ENCODE measurements at regions not wholly inside any gene's neighbourhood (a gene's known extent, or its start where the extent isn't known, plus 50 kb on each side); places are given as distances from the start of the nearest gene placed in this dataset.
A peak's percentile ranks its signal among the peaks of the same experiment; 100 is the strongest.

DNA sequence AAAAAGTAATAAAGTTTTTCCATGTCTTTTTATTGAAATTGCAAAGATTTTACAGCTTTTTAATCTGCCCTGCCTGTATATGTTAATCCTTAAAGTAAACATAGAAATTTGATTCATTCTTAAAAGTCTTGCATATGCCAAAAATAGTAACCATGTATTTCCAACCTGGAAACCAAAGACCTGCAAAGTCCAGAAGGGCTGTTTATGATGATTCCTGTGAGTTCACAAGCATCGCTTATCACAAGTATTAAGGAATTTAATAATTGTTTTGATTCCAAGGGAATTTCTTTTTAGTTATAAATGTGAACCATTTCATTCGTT, 199.1 kb downstream of the PTPRC start:
- no peaks in the 10 kb centered on the region for H4K20me1 ChIP-seq (ENCODE audit: insufficient read depth, low read length)
- no peaks in the 10 kb centered on the region for H3K9me2 ChIP-seq (ENCODE audit: low read depth, low read length)
- H3K36me3 ChIP-seq (ENCODE audit: insufficient read depth, low read length) = peaks cover 11% of the 10 kb centered on the region; the same call in 1 of the 2 replicates
- no peaks in the 10 kb centered on the region for H3K9me3 ChIP-seq (ENCODE audit: low read length)
- 0 out of 2 replicates have a peak, but pooled peaks cover 11% of the 10 kb centered on the region for H3F3A ChIP-seq (ENCODE audit: insufficient read depth, low read length)
- peak overlapping the region; percentile 38 for H3K27ac ChIP-seq (ENCODE audit: low read depth, low read length, poor library complexity, severe bottlenecking)
- no peaks in the 10 kb centered on the region for H3K79me2 ChIP-seq (ENCODE audit: insufficient read depth, low read length)
- peaks cover 7% of the 10 kb centered on the region for H3K4me1 ChIP-seq (ENCODE audit: insufficient read depth, low read length, severe bottlenecking)
- H2AFZ ChIP-seq (ENCODE audit: low read length) = no peak overlapping the region
- H3K4me2 ChIP-seq (ENCODE audit: low read length) = no peak overlapping the region
- no peak overlapping the region for H3K4me3 ChIP-seq (ENCODE audit: low read depth, low read length, poor library complexity, severe bottlenecking)
- no peaks in the 10 kb centered on the region for H3K27me3 ChIP-seq (ENCODE audit: insufficient read depth, low read length)
- no peak for TF ChIP-seq CTCF (IDR thresholded peaks at IDR 0.05; ENCODE audit: low read length)
- no peak for TF ChIP-seq EZH2 (IDR thresholded peaks at IDR 0.05; ENCODE audit: borderline replicate concordance, low read length)
- H3K9ac ChIP-seq (ENCODE audit: low read length) = no peak overlapping the region

- Histone ChIP-seq H3K9me3 (ENCODE audit: low read length) (no peaks in the 10 kb centered on the region), H2AFZ (ENCODE audit: low read length) (no peak overlapping the region), H3K4me3 (ENCODE audit: low read depth, low read length, poor library complexity, severe bottlenecking) (no peak overlapping the region), H3K9ac (ENCODE audit: low read length) (no peak overlapping the region), H3F3A (ENCODE audit: insufficient read depth, low read length) (peaks cover 15% of the 10 kb centered on the region; the same call in 1 of the 2 replicates), H3K79me2 (ENCODE audit: insufficient read depth, low read length) (no peaks in the 10 kb centered on the region), H3K4me2 (ENCODE audit: low read length) (no peak overlapping the region), H3K9me2 (ENCODE audit: low read depth, low read length) (no peaks in the 10 kb centered on the region), H4K20me1 (ENCODE audit: insufficient read depth, low read length) (no peaks in the 10 kb centered on the region), H3K4me1 (ENCODE audit: insufficient read depth, low read length, severe bottlenecking) (peaks cover 7% of the 10 kb centered on the region), H3K27ac (ENCODE audit: low read depth, low read length, poor library complexity, severe bottlenecking) (no peak overlapping the region), H3K36me3 (ENCODE audit: insufficient read depth, low read length) (peaks cover 31% of the 10 kb centered on the region), H3K27me3 (ENCODE audit: insufficient read depth, low read length) (no peaks in the 10 kb centered on the region)
- TF ChIP-seq CTCF (IDR thresholded peaks at IDR 0.05; ENCODE audit: low read length) (no peak), EZH2 (IDR thresholded peaks at IDR 0.05; ENCODE audit: borderline replicate concordance, low read length) (no peak)
Observed at GRCh38 chr1:198841477-198841876, 202.6 kb downstream of the PTPRC start.

GRCh38 chr1:198842686-198843085, 203.8 kb downstream of the PTPRC start:
- Histone ChIP-seq H4K20me1 (ENCODE audit: insufficient read depth, low read length) (no peaks in the 10 kb centered on the region), H2AFZ (ENCODE audit: low read length) (no peak overlapping the region), H3K9me3 (ENCODE audit: low read length) (no peaks in the 10 kb centered on the region), H3F3A (ENCODE audit: insufficient read depth, low read length) (peaks cover 13% of the 10 kb centered on the region; the same call in 1 of the 2 replicates), H3K4me2 (ENCODE audit: low read length) (no peak overlapping the region), H3K9me2 (ENCODE audit: low read depth, low read length) (no peaks in the 10 kb centered on the region), H3K4me1 (ENCODE audit: insufficient read depth, low read length, severe bottlenecking) (peaks cover 3% of the 10 kb centered on the region), H3K9ac (ENCODE audit: low read length) (no peak overlapping the region), H3K36me3 (ENCODE audit: insufficient read depth, low read length) (peaks cover 43% of the 10 kb centered on the region), H3K27ac (ENCODE audit: low read depth, low read length, poor library complexity, severe bottlenecking) (no peak overlapping the region), H3K79me2 (ENCODE audit: insufficient read depth, low read length) (no peaks in the 10 kb centered on the region), H3K4me3 (ENCODE audit: low read depth, low read length, poor library complexity, severe bottlenecking) (no peak overlapping the region), H3K27me3 (ENCODE audit: insufficient read depth, low read length) (no peaks in the 10 kb centered on the region)
- TF ChIP-seq EZH2 (IDR thresholded peaks at IDR 0.05; ENCODE audit: borderline replicate concordance, low read length) (no peak), CTCF (IDR thresholded peaks at IDR 0.05; ENCODE audit: low read length) (no peak)

Data from OCI-LY1 (cell line).